SK-N-SH (cell line): ENCODE measurements at regions not wholly inside any gene's neighbourhood (a gene's known extent, or its start where the extent isn't known, plus 50 kb on each side); places are given as distances from the start of the nearest gene placed in this dataset.

ENCODE experiments used
- CTCF ChIA-PET: fragments of 300-600, 350-600 bp; formaldehyde crosslinking; extraction: SDS; loops from one replicate; lab custom pipeline; 2021; lab: Yijun Ruan, JAX
- POLR2A ChIA-PET: fragments of 350-600 bp; sonication (Branson Sonifier 250); formaldehyde crosslinking; extraction: SDS; loops from one replicate; lab custom pipeline; 2020; ENCODE audit warnings: antibody characterized with exemption, inconsistent platforms; lab: Yijun Ruan, JAX
- DNase-seq: peaks from one replicate; pipeline ENCODE4 v3.0.0; 2012
- H2AFZ ChIP-seq: fragments of 200-600 bp; sonication (generic); 2 replicates; pipeline ENCODE4 v1.8.1; 2016; ENCODE audit warnings: antibody characterized with exemption, mild to moderate bottlenecking, low read depth
- H3F3A ChIP-seq: fragments of 200-600 bp; sonication (generic); replicated peaks from 2 replicates; pipeline ENCODE3; 2016; ENCODE audit warnings: antibody characterized with exemption, mild to moderate bottlenecking; ENCODE audit not compliant: insufficient read depth
- H3K27ac ChIP-seq, 2 experiments: fragments of 200-500 bp in 1 of 2; fragments of 200-600 bp in 1 of 2; sonication (Bioruptor generic) in 1 of 2; sonication (generic), shearing (Covaris generic) in 1 of 2; 2 replicates each; pipeline versions ENCODE4 v1.5.1 to v1.6.1; 2014 to 2016; ENCODE audit warnings: low read depth in 2 of 2, inconsistent platforms in 1 of 2, low read length in 1 of 2, mild to moderate bottlenecking in 1 of 2, mixed read lengths in 1 of 2
- H3K27me3 ChIP-seq: fragments of 200-600 bp; sonication (generic), shearing (Covaris generic); 2 replicates; pipeline ENCODE4 v1.6.1; 2016; ENCODE audit warnings: mixed run types; ENCODE audit not compliant: insufficient read depth
- H3K36me3 ChIP-seq, 2 experiments: fragments of 200-500 bp in 1 of 2; fragments of 200-600 bp in 1 of 2; sonication (Bioruptor generic) in 1 of 2; sonication (generic) in 1 of 2; replicated peaks in 1 of 2; 2 replicates each; pipeline versions ENCODE3 to v1.5.1; 2014 to 2016; ENCODE audit warnings: low read length in 1 of 2, mild to moderate bottlenecking in 1 of 2; ENCODE audit not compliant: insufficient read depth in 2 of 2, control insufficient read depth in 1 of 2
- H3K4me1 ChIP-seq, 2 experiments: fragments of 200-500 bp in 1 of 2; fragments of 200-600 bp in 1 of 2; sonication (Bioruptor generic) in 1 of 2; sonication (generic), shearing (Covaris generic) in 1 of 2; 2 replicates each; pipeline versions ENCODE4 v1.5.1 to v1.6.1; 2014 to 2016; ENCODE audit warnings: low read depth in 1 of 2, low read length in 1 of 2, mixed run types in 1 of 2; ENCODE audit not compliant: insufficient read depth in 2 of 2, control insufficient read depth in 1 of 2
- H3K4me2 ChIP-seq: fragments of 200-600 bp; sonication (generic), shearing (Covaris generic); 2 replicates; pipeline ENCODE4 v1.6.1; 2017; ENCODE audit warnings: mixed run types
- H3K4me3 ChIP-seq, 2 experiments: fragments of 200-500 bp in 1 of 2; fragments of 200-600 bp in 1 of 2; sonication (Bioruptor generic) in 1 of 2; sonication (generic), shearing (Covaris generic) in 1 of 2; 2 replicates each; pipeline versions ENCODE4 v1.5.1 to v1.8.1; 2014 to 2016; ENCODE audit warnings: low read depth in 2 of 2, inconsistent platforms in 1 of 2, low read length in 1 of 2, mild to moderate bottlenecking in 1 of 2, mixed read lengths in 1 of 2, moderate library complexity in 1 of 2
- H3K79me2 ChIP-seq: fragments of 200-600 bp; sonication (generic); 2 replicates; pipeline ENCODE4 v1.8.1; 2017; ENCODE audit warnings: mild to moderate bottlenecking; ENCODE audit not compliant: insufficient read depth
- H3K9ac ChIP-seq: fragments of 200-600 bp; sonication (generic); 2 replicates; pipeline ENCODE4 v1.6.1; 2017; ENCODE audit warnings: mixed run types
- H3K9me2 ChIP-seq: fragments of 200-600 bp; sonication (generic); 2 replicates; pipeline ENCODE4 v1.6.1; 2017; ENCODE audit warnings: mixed run types
- H3K9me3 ChIP-seq: fragments of 200-600 bp; sonication (generic); 2 replicates; pipeline ENCODE4 v1.6.1; 2017; ENCODE audit warnings: mixed run types, mild to moderate bottlenecking, moderate library complexity
- H4K20me1 ChIP-seq: fragments of 200-600 bp; sonication (generic); 2 replicates; pipeline ENCODE4 v1.6.1; 2017; ENCODE audit warnings: mild to moderate bottlenecking, mixed run types; ENCODE audit not compliant: insufficient read depth
- CTCF ChIP-seq: fragments of 200-600 bp; sonication (generic); IDR thresholded peaks from 2 replicates; pipeline ENCODE4 v1.6.1; 2017; ENCODE audit warnings: antibody characterized with exemption, mild to moderate bottlenecking, moderate library complexity
- EP300 ChIP-seq, 2 experiments: IDR thresholded peaks; 2 replicates each; pipeline versions ENCODE4 v1.4.0 to v1.6.1; 2012; ENCODE audit warnings: borderline replicate concordance in 1 of 2, low read depth in 1 of 2, low read length in 1 of 2
- GABPA ChIP-seq: IDR thresholded peaks from 2 replicates; pipeline ENCODE4 v1.4.0; 2012; ENCODE audit warnings: low read depth, mild to moderate bottlenecking
- IRF3 ChIP-seq: fragments of 150-350 bp; IDR thresholded peaks from 2 replicates; pipeline ENCODE4 v1.6.1; 2016; ENCODE audit warnings: mild to moderate bottlenecking, low read depth, low read length
- NRF1 ChIP-seq: IDR thresholded peaks from 2 replicates; pipeline ENCODE4 v1.6.1; 2012; ENCODE audit warnings: low read depth, mild to moderate bottlenecking, low read length
- RAD21 ChIP-seq: IDR thresholded peaks from 2 replicates; pipeline ENCODE4 v1.6.1; 2012; ENCODE audit warnings: mild to moderate bottlenecking, low read length
- RCOR1 ChIP-seq: fragments of 150-350 bp; IDR thresholded peaks from 2 replicates; pipeline ENCODE4 v1.6.1; 2017; ENCODE audit warnings: antibody characterized with exemption, low read length
- SIN3A ChIP-seq: IDR thresholded peaks from 2 replicates; pipeline ENCODE4 v1.6.1; 2012; ENCODE audit warnings: low read depth, mild to moderate bottlenecking, low read length, moderate library complexity, borderline replicate concordance
- SMC3 ChIP-seq: IDR thresholded peaks from 2 replicates; pipeline ENCODE4 v1.6.1; 2012; ENCODE audit warnings: low read depth, low read length, improper control_type of control experiment
- TAF1 ChIP-seq: IDR thresholded peaks from 2 replicates; pipeline ENCODE4 v1.6.1; 2012; ENCODE audit warnings: low read depth, mild to moderate bottlenecking, low read length, moderate library complexity, borderline replicate concordance
- TCF12 ChIP-seq: IDR thresholded peaks from 2 replicates; pipeline ENCODE4 v1.4.0; 2012
- TEAD4 ChIP-seq: IDR thresholded peaks from 2 replicates; pipeline ENCODE4 v1.4.0; 2012; ENCODE audit warnings: mild to moderate bottlenecking, borderline replicate concordance; ENCODE audit not compliant: insufficient read depth
- WGBS: methylation state at CpG from one replicate; pipeline ENCODE4 v1.1.6; 2017; ENCODE audit warnings: low lambda C conversion rate; 5-methylcytosine and 5-hydroxymethylcytosine counted together

DNA sequence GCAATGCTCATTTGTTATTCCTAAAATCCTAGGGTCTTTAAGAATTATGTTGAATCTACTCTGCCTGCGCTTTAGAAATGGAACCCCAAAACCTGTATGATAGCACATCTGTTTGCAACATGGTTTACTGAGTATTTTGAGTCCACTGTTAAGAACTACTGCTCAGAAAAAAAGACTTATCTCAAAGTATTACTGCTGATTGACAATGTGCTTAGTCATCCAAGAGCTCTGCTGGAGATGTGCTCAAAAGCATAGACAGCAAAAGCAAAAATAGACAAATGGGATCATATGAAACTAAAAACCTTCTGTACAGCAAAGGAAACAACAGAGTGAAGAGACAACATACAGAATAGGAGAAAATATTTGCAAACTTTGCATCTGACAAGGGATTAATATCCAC lies 107.0 kb downstream of the CTH start:
- no peak overlapping the region for H3K27ac ChIP-seq
- H3K4me3 ChIP-seq, result no peak overlapping the region
- H3K27me3 ChIP-seq, result no peaks in the 10 kb centered on the region
- H2AFZ ChIP-seq, result no peak overlapping the region
- H3K9me3 ChIP-seq, result no peaks in the 10 kb centered on the region
- H3K79me2 ChIP-seq, result no peaks in the 10 kb centered on the region
- no peak for DNase-seq
- POLR2A ChIA-PET, result no interaction called here
- CTCF ChIA-PET, result interaction anchor here (4.1 kb wide), 1 partner anchor 10 kb away, joined by 18 read pairs; no protein-coding TSS in a partner anchor
- H4K20me1 ChIP-seq, result no peaks in the 10 kb centered on the region
- no peak overlapping the region for H3K4me2 ChIP-seq
- no peaks in the 10 kb centered on the region for H3F3A ChIP-seq
- H3K9ac ChIP-seq, result no peak overlapping the region
- TF ChIP-seq TAF1, result no peak
- no peak for TF ChIP-seq GABPA
- TF ChIP-seq IRF3, result no peak
- no peak for TF ChIP-seq TEAD4
- TF ChIP-seq TCF12, result no peak
- TF ChIP-seq RCOR1, result no peak
- no peak for TF ChIP-seq SIN3A
- TF ChIP-seq, all 33 proteins: peak for 0
- 100% methylated on average over 1 of the region's 1 CpG for WGBS
- no peaks in the 10 kb centered on the region; a peak in 2 of 4 replicates for H3K4me1 ChIP-seq
- H3K36me3 ChIP-seq, result no peaks in the 10 kb centered on the region
- no peaks in the 10 kb centered on the region for H3K9me2 ChIP-seq

DNA sequence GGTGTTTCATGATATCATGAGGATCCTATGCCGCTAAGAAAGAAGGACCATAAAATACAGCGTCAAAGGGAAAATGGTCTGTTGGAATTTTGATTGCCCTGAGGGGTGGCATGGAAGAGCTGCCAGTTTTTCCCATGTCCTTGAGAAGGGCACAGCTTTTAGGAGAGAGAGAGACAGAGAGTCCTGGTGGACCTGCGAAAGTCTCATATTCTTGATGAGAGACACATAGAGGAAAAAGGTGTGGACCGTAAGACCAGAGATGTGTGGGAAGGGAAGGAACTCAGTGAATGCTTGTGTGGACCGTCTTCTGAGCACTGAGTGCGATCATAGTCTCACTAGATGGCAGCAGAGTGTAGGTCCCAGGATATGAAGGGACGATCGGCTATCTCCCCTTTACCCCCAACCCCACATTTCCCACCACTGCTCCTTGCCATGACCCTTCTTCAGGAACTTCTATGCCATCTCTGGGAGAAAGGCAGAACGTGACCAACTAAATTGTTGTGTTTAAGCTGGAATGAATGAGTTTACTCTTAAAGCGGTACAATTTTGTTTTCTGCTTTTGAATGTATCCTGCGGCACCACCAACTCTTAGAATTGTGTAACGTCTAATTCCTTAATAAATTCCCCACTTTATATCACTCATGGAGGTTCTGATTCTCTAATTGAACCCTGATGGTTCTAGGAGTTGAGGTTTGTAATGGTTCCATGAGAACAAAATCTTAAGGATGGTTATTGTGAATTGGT lies 117.7 kb downstream of the CTH start:
- peaks cover 3% of the 10 kb centered on the region for H3F3A ChIP-seq
- TF ChIP-seq CTCF (peak; percentile 70), SMC3 (peak; percentile 85), NRF1 (0 out of 2 replicates have a peak, but pooled peaks have one; percentile 16), EP300 (IDR thresholded peaks at IDR 0.05; ENCODE audit: borderline replicate concordance in 1 of 2, low read depth in 1 of 2, low read length in 1 of 2) (no peak), RAD21 (peak; percentile 87)
- H3K9ac ChIP-seq, result no peak overlapping the region
- no peak overlapping the region; a peak in 1 of 4 replicates for H3K4me3 ChIP-seq
- peaks cover 3 to 4% of the 10 kb centered on the region in 2 experiments; a peak in 3 of 4 replicates for H3K4me1 ChIP-seq
- no peaks in the 10 kb centered on the region for H3K9me3 ChIP-seq
- H3K36me3 ChIP-seq, result no peaks in the 10 kb centered on the region
- no peaks in the 10 kb centered on the region for H3K9me2 ChIP-seq
- no peaks in the 10 kb centered on the region for H3K27me3 ChIP-seq
- H3K79me2 ChIP-seq, result no peaks in the 10 kb centered on the region
- ChIA-PET POLR2A (no interaction called here), CTCF (interaction anchor here (0.6 to 6.7 kb wide), 35 partner anchors 9 to 536 kb away, joined by 3 to 87 read pairs (median 4); partner anchors contain the start of gene PTGER3)
- no peaks in the 10 kb centered on the region for H4K20me1 ChIP-seq
- peak; percentile 65 for DNase-seq
- no peak overlapping the region; the same call in 1 of the 2 replicates for H2AFZ ChIP-seq
- no peak overlapping the region for H3K27ac ChIP-seq
- WGBS, result 32% methylated on average over 12 of the region's 12 CpGs
- 0 out of 2 replicates have a peak overlapping the region, but pooled peaks have one; percentile 18 for H3K4me2 ChIP-seq
